IMR-90 (cell line): ENCODE measurements at regions not wholly inside any gene's neighbourhood (a gene's known extent, or its start where the extent isn't known, plus 50 kb on each side); places are given as distances from the start of the nearest gene placed in this dataset.

Experiments used
- BHLHE40 ChIP-seq: fragments of 150-350 bp; IDR thresholded peaks from 2 replicates; pipeline ENCODE4 v1.6.1; 2016; ENCODE audit warnings: mild to moderate bottlenecking, low read depth, low read length
- CEBPB ChIP-seq: IDR thresholded peaks from 2 replicates; pipeline ENCODE4 v1.6.1; 2012; ENCODE audit warnings: low read depth, low read length, improper control_type of control experiment
- CHD1 ChIP-seq: IDR thresholded peaks from 2 replicates; pipeline ENCODE4 v1.6.1; 2012; ENCODE audit warnings: low read depth, low read length, improper control_type of control experiment
- MAZ ChIP-seq: IDR thresholded peaks from 2 replicates; pipeline ENCODE4 v1.6.1; 2012; ENCODE audit warnings: low read depth, mild to moderate bottlenecking, low read length, improper control_type of control experiment, moderate library complexity, borderline replicate concordance
- MXI1 ChIP-seq: IDR thresholded peaks from 2 replicates; pipeline ENCODE4 v1.6.1; 2012; ENCODE audit warnings: low read depth, mild to moderate bottlenecking, low read length, moderate library complexity, borderline replicate concordance
- POLR2A ChIP-seq: IDR thresholded peaks from 2 replicates; pipeline ENCODE4 v1.6.1; 2012; ENCODE audit warnings: mild to moderate bottlenecking, low read depth, low read length
- RCOR1 ChIP-seq: IDR thresholded peaks from 2 replicates; pipeline ENCODE4 v1.6.1; 2012; ENCODE audit warnings: mild to moderate bottlenecking, low read length, improper control_type of control experiment; ENCODE audit not compliant: insufficient replicate concordance
- RFX5 ChIP-seq: IDR thresholded peaks from 2 replicates; pipeline ENCODE4 v1.8.0; 2012; ENCODE audit warnings: low read depth, mild to moderate bottlenecking, low read length, moderate library complexity
- SMC3 ChIP-seq: fragments of 150-350 bp; IDR thresholded peaks from 2 replicates; pipeline ENCODE4 v1.6.1; 2016; ENCODE audit warnings: low read depth, mild to moderate bottlenecking, antibody characterized with exemption, low read length, moderate library complexity
- TF ChIP-seq, protein P1 (sequence below): conservative IDR thresholded peaks from 2 replicates; pipeline ENCODE4 v1.5.1; 2012; ENCODE audit warnings: mild to moderate bottlenecking, low read depth, low read length, improper control_type of control experiment
- TF ChIP-seq, protein P2 (sequence below): fragments of 150-350 bp; IDR thresholded peaks from 2 replicates; pipeline ENCODE4 v1.6.1; 2017; ENCODE audit warnings: mild to moderate bottlenecking, antibody characterized with exemption, low read length, low read depth
- TF ChIP-seq, protein P3 (sequence below): fragments of 150-350 bp; IDR thresholded peaks from 2 replicates; pipeline ENCODE4 v1.6.1; 2016; ENCODE audit warnings: low read depth, mild to moderate bottlenecking, low read length, moderate library complexity, borderline replicate concordance

DNA sequence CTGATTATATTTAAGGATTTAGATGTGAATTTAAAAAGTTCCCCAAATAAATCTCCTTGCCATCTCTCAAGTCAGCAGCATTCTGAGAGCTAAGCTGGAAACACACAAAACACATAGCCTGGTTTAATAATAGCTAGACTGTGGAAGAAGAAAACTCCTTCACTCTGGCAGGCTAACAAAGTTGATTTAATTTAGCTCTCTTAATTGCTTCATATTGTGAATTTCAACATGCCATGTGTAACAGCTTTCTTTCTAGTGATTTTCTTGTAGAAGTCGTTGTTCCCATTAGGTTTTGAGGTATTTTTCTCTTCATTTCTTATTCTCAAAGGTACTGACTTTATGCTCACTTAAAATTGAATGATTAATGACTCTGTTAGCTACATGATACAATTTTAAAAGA is 216.8 kb upstream of the AKR1E2 start:
- TF ChIP-seq POLR2A: no peak
- TF ChIP-seq, protein P1, sequence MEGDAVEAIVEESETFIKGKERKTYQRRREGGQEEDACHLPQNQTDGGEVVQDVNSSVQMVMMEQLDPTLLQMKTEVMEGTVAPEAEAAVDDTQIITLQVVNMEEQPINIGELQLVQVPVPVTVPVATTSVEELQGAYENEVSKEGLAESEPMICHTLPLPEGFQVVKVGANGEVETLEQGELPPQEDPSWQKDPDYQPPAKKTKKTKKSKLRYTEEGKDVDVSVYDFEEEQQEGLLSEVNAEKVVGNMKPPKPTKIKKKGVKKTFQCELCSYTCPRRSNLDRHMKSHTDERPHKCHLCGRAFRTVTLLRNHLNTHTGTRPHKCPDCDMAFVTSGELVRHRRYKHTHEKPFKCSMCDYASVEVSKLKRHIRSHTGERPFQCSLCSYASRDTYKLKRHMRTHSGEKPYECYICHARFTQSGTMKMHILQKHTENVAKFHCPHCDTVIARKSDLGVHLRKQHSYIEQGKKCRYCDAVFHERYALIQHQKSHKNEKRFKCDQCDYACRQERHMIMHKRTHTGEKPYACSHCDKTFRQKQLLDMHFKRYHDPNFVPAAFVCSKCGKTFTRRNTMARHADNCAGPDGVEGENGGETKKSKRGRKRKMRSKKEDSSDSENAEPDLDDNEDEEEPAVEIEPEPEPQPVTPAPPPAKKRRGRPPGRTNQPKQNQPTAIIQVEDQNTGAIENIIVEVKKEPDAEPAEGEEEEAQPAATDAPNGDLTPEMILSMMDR: no peak
- TF ChIP-seq RCOR1: no peak
- no peak for TF ChIP-seq CEBPB
- TF ChIP-seq RFX5: no peak
- TF ChIP-seq CHD1: no peak
- TF ChIP-seq, protein P2, sequence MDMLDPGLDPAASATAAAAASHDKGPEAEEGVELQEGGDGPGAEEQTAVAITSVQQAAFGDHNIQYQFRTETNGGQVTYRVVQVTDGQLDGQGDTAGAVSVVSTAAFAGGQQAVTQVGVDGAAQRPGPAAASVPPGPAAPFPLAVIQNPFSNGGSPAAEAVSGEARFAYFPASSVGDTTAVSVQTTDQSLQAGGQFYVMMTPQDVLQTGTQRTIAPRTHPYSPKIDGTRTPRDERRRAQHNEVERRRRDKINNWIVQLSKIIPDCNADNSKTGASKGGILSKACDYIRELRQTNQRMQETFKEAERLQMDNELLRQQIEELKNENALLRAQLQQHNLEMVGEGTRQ: no peak
- TF ChIP-seq MAZ: no peak
- TF ChIP-seq SMC3: no peak
- TF ChIP-seq MXI1: no peak
- no peak for TF ChIP-seq BHLHE40
- TF ChIP-seq, protein P3, sequence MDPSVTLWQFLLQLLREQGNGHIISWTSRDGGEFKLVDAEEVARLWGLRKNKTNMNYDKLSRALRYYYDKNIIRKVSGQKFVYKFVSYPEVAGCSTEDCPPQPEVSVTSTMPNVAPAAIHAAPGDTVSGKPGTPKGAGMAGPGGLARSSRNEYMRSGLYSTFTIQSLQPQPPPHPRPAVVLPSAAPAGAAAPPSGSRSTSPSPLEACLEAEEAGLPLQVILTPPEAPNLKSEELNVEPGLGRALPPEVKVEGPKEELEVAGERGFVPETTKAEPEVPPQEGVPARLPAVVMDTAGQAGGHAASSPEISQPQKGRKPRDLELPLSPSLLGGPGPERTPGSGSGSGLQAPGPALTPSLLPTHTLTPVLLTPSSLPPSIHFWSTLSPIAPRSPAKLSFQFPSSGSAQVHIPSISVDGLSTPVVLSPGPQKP: no peak
